Calu3 (cell line): ENCODE measurements at regions not wholly inside any gene's neighbourhood (a gene's known extent, or its start where the extent isn't known, plus 50 kb on each side); places are given as distances from the start of the nearest gene placed in this dataset.

Experiments
- BruUV-seq: library from RNA; stranded (reverse); fragments of 400-500 nt; replicated peaks from 2 replicates; lab custom pipeline; 2021; lab: Mats Ljungman, UMichigan
- CTCF ChIA-PET: fragments of 300-600 bp; sonication (Branson Sonifier 250); formaldehyde crosslinking; loops from one replicate; lab custom pipeline; 2022; ENCODE audit warnings: antibody characterized with exemption; lab: Charles Lee
- DNase-seq: peaks from one replicate; pipeline ENCODE4 v3.0.0; 2022
- H3K27ac Mint-ChIP-seq: one replicate; pipeline ENCODE4 v1.8.0; 2022; ENCODE audit warnings: mixed read lengths; ENCODE audit not compliant: unreplicated experiment
- H3K27me3 Mint-ChIP-seq: one replicate; pipeline ENCODE4 v1.8.0; 2022; ENCODE audit warnings: mixed read lengths; ENCODE audit not compliant: unreplicated experiment
- H3K36me3 Mint-ChIP-seq: one replicate; pipeline ENCODE4 v1.8.0; 2022; ENCODE audit warnings: mild to moderate bottlenecking, moderate library complexity, mixed read lengths; ENCODE audit not compliant: insufficient read depth, unreplicated experiment
- H3K4me1 Mint-ChIP-seq: one replicate; pipeline ENCODE4 v1.8.0; 2022; ENCODE audit warnings: mild to moderate bottlenecking, low read depth, mixed read lengths; ENCODE audit not compliant: unreplicated experiment
- H3K4me3 Mint-ChIP-seq: one replicate; pipeline ENCODE4 v1.8.0; 2022; ENCODE audit warnings: mild to moderate bottlenecking, low read depth, moderate library complexity, mixed read lengths; ENCODE audit not compliant: unreplicated experiment
- H3K9me3 Mint-ChIP-seq: one replicate; pipeline ENCODE4 v1.8.0; 2022; ENCODE audit warnings: low read depth, mixed read lengths; ENCODE audit not compliant: unreplicated experiment
- intact Hi-C: fragments of 100-400 bp; cut with micrococcal nuclease; formaldehyde crosslinking; loops from one replicate; pipeline ENCODE4 v1.10.0; 2022; ENCODE audit not compliant: unreplicated experiment
- TF ChIP-seq, protein P1 (sequence below): fragments of 200-600 bp; IDR thresholded peaks from one replicate; pipeline ENCODE4 v1.8.0; 2022; ENCODE audit warnings: antibody characterized with exemption; ENCODE audit not compliant: unreplicated experiment

DNA sequence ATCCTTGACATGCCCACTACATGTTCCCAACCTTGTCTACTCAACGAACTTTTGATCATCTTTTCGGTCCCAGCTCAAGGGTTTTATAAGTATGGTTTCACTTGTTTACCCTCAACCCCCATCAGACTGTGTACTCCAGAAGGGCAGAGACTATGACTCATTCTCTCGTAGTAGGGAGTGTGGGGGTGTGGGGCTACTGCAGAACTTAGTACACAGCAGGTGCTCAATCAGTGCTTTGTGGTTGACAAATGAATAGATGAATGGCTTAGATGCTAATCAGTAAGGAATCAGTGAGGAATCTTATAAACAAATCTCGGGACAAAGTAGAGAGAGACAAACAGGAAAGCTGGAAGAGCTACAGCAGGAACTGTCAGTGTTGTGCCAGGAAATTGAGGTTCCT is 151.7 kb upstream of the PLET1 start:
- no TSS peak for BruUV-seq
- Mint-ChIP-seq H3K9me3 (no peaks in the 10 kb centered on the region), H3K27me3 (peaks cover 51% of the 10 kb centered on the region), H3K36me3 (no peaks in the 10 kb centered on the region), H3K4me3 (no peak overlapping the region), H3K27ac (no peak overlapping the region), H3K4me1 (no peaks in the 10 kb centered on the region)
- DNase-seq, result no peak
- intact Hi-C loops, result no loop called here
- CTCF ChIA-PET, result no interaction called here
- TF ChIP-seq, protein P1, sequence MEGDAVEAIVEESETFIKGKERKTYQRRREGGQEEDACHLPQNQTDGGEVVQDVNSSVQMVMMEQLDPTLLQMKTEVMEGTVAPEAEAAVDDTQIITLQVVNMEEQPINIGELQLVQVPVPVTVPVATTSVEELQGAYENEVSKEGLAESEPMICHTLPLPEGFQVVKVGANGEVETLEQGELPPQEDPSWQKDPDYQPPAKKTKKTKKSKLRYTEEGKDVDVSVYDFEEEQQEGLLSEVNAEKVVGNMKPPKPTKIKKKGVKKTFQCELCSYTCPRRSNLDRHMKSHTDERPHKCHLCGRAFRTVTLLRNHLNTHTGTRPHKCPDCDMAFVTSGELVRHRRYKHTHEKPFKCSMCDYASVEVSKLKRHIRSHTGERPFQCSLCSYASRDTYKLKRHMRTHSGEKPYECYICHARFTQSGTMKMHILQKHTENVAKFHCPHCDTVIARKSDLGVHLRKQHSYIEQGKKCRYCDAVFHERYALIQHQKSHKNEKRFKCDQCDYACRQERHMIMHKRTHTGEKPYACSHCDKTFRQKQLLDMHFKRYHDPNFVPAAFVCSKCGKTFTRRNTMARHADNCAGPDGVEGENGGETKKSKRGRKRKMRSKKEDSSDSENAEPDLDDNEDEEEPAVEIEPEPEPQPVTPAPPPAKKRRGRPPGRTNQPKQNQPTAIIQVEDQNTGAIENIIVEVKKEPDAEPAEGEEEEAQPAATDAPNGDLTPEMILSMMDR, result no peak

DNA sequence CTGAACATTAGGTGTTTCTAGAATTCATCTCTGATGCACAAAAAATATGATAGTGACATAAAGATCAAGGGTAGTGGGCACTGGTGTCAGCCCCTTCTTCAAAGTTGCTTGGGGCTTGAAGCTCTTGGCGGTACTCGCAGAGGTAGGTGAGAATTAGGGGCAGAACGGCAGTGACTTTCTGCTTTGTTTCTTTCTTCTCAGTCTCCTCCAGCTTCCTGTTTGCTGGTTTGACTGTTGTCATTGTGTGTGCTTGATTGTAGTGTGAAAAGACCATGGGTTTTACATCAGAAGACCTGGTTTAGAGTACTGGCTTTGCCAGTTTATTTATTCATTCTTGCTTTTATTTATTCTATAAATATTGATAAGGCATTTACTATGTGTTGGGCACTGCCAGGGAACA is 156.7 kb upstream of the PLET1 start:
- Mint-ChIP-seq H3K27me3 (peaks cover 61% of the 10 kb centered on the region), H3K4me1 (no peaks in the 10 kb centered on the region), H3K27ac (no peak overlapping the region), H3K4me3 (no peak overlapping the region), H3K9me3 (no peaks in the 10 kb centered on the region), H3K36me3 (no peaks in the 10 kb centered on the region)
- CTCF ChIA-PET, result no interaction called here
- intact Hi-C loops, result no loop called here
- TF ChIP-seq, protein P1, result no peak
- DNase-seq, result no peak
- BruUV-seq, result no TSS peak

DNA sequence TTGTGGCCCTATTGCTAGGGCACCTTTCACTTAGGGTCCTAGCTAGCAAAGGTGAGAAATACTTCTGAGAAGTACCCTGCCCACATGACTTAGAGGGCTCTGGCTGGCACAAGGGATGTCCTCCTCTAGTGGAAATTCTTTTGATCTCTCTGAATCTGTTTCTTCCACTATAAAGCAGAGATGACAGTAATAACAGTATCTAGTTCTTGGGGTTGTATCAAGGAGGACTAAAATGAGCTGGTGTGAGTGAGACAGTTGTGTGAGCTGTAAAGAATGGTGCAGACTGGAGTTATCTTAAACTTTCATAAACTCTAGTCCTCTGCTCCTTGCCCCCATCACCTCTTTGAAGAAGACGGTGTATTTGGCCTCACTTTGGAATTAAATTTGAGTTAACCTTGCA is 157.8 kb upstream of the PLET1 start:
- DNase-seq, result no peak
- Mint-ChIP-seq H3K4me1 (no peaks in the 10 kb centered on the region), H3K4me3 (no peak overlapping the region), H3K36me3 (no peaks in the 10 kb centered on the region), H3K27me3 (peaks cover 72% of the 10 kb centered on the region), H3K9me3 (no peaks in the 10 kb centered on the region), H3K27ac (no peak overlapping the region)
- TF ChIP-seq, protein P1, result no peak
- intact Hi-C loops, result no loop called here
- no TSS peak for BruUV-seq
- CTCF ChIA-PET, result no interaction called here

DNA sequence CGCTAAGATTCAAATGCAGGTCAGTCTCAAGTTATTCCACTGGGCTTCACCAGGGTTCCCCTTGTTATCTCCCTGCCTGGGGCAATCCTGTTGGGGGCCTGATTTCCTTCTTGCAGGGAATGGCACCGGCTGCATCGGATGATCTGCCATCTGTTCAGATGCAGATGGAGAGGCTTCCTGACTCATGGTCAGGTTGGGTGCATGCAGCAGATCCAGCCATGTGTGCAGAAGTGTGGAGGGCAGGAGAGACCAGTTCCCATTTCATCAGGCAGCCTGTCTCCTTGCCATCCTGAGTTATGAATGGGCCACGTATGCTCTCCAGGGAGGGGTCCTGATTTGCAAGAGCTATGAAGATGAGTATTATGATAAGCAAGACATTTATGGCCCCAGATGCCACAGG is 161.2 kb upstream of the PLET1 start:
- intact Hi-C loops, result no loop called here
- no peaks in the 10 kb centered on the region for H3K9me3 Mint-ChIP-seq
- H3K4me3 Mint-ChIP-seq, result no peak overlapping the region
- no peak overlapping the region for H3K27ac Mint-ChIP-seq
- no TSS peak for BruUV-seq
- no peaks in the 10 kb centered on the region for H3K4me1 Mint-ChIP-seq
- TF ChIP-seq, protein P1, result no peak
- H3K27me3 Mint-ChIP-seq, result peaks cover 60% of the 10 kb centered on the region
- DNase-seq, result no peak
- H3K36me3 Mint-ChIP-seq, result no peaks in the 10 kb centered on the region
- CTCF ChIA-PET, result no interaction called here
